ENCODE measurements at regions not wholly inside any gene's neighbourhood (a gene's known extent, or its start where the extent isn't known, plus 50 kb on each side); places are given as distances from the start of the nearest gene placed in this dataset.
"Not testable (repeated sequence)": the region's sequence is repeated elsewhere in the genome, so short reads cannot be mapped to it uniquely, and the experiment has no call there.

- no peak for DNase-seq (ENCODE audit: low spot score)
Observed at GRCh38 chr2:210376694-210377093, 61.7 kb upstream of the MYL1 start.

GRCh38 chr2:210370562-210370961 lies 55.6 kb upstream of the MYL1 start:
- DNase-seq (ENCODE audit: low spot score): no peak

- DNase-seq (ENCODE audit: low spot score): peak; percentile 3
Observed at GRCh38 chr2:210366675-210367080, 51.7 kb upstream of the MYL1 start.

GRCh38 chr2:210365475-210365874 lies 50.5 kb upstream of the MYL1 start:
- DNase-seq (ENCODE audit: low spot score): not testable (repeated sequence)

Measured in A172 (cell line).